ENCODE measurements at regions not wholly inside any gene's neighbourhood (a gene's known extent, or its start where the extent isn't known, plus 50 kb on each side); places are given as distances from the start of the nearest gene placed in this dataset.
"Not testable (repeated sequence)": the region's sequence is repeated elsewhere in the genome, so short reads cannot be mapped to it uniquely, and the experiment has no call there.

- not testable (repeated sequence) for DNase-seq (ENCODE audit: low read depth)
These were observed 185.8 kb upstream of the IGF1 start for GRCh38 chr12:102666176-102666575.

GRCh38 chr12:102659200-102659911 lies 179.0 kb upstream of the IGF1 start:
- no peak for DNase-seq (ENCODE audit: low read depth)

- no peak for DNase-seq (ENCODE audit: low read depth)
These were observed 173.0 kb upstream of the IGF1 start for GRCh38 chr12:102653406-102653805.

- no peak for DNase-seq (ENCODE audit: low read depth)
These were observed 172.4 kb upstream of the IGF1 start for GRCh38 chr12:102652645-102653313.

- no peak for DNase-seq (ENCODE audit: low read depth)
These were observed 165.6 kb upstream of the IGF1 start for GRCh38 chr12:102645968-102646367.

GRCh38 chr12:102643879-102644575 lies 163.7 kb upstream of the IGF1 start:
- DNase-seq (ENCODE audit: low read depth), result no peak

- no peak for DNase-seq (ENCODE audit: low read depth)
These were observed 161.8 kb upstream of the IGF1 start for GRCh38 chr12:102642199-102642598.

GRCh38 chr12:102640658-102641057 lies 160.3 kb upstream of the IGF1 start:
- DNase-seq (ENCODE audit: low read depth), result not testable (repeated sequence)

- no peak for DNase-seq (ENCODE audit: low read depth)
These were observed 158.4 kb upstream of the IGF1 start for GRCh38 chr12:102638777-102639176.

GRCh38 chr12:102633981-102634605 lies 153.7 kb upstream of the IGF1 start:
- DNase-seq (ENCODE audit: low read depth), result no peak

GRCh38 chr12:102631274-102631673 lies 150.9 kb upstream of the IGF1 start:
- no peak for DNase-seq (ENCODE audit: low read depth)

GRCh38 chr12:102629262-102629888 lies 149.0 kb upstream of the IGF1 start:
- DNase-seq (ENCODE audit: low read depth), result no peak

GRCh38 chr12:102625819-102626218 lies 145.5 kb upstream of the IGF1 start:
- DNase-seq (ENCODE audit: low read depth), result no peak

- no peak for DNase-seq (ENCODE audit: low read depth)
These were observed 142.3 kb upstream of the IGF1 start for GRCh38 chr12:102622618-102623017.

- no peak for DNase-seq (ENCODE audit: low read depth)
These were observed 138.0 kb upstream of the IGF1 start for GRCh38 chr12:102618197-102618877.

GRCh38 chr12:102616692-102617091 lies 136.3 kb upstream of the IGF1 start:
- DNase-seq (ENCODE audit: low read depth), result no peak

- no peak for DNase-seq (ENCODE audit: low read depth)
These were observed 131.6 kb upstream of the IGF1 start for GRCh38 chr12:102611995-102612394.

- DNase-seq (ENCODE audit: low read depth), result no peak
These were observed 129.6 kb upstream of the IGF1 start for GRCh38 chr12:102609996-102610395.

- DNase-seq (ENCODE audit: low read depth), result no peak
These were observed 122.7 kb upstream of the IGF1 start for GRCh38 chr12:102603021-102603420.

GRCh38 chr12:102602521-102602920 lies 122.2 kb upstream of the IGF1 start:
- DNase-seq (ENCODE audit: low read depth), result no peak

GRCh38 chr12:102601621-102602020 lies 121.3 kb upstream of the IGF1 start:
- DNase-seq (ENCODE audit: low read depth), result no peak

GRCh38 chr12:102596687-102597086 lies 116.3 kb upstream of the IGF1 start:
- no peak for DNase-seq (ENCODE audit: low read depth)
